Neuronal stem cell (in vitro differentiated cells): ENCODE measurements at regions not wholly inside any gene's neighbourhood (a gene's known extent, or its start where the extent isn't known, plus 50 kb on each side); places are given as distances from the start of the nearest gene placed in this dataset.
"Not testable (repeated sequence)": the region's sequence is repeated elsewhere in the genome, so short reads cannot be mapped to it uniquely, and the experiment has no call there.

Experiments
- DNase-seq: peaks from one replicate; pipeline ENCODE4 v3.0.0-alpha.2; 2013; ENCODE audit warnings: low spot score
- H2AFZ ChIP-seq: one replicate; pipeline ENCODE4 v1.6.1; 2013; ENCODE audit warnings: mild to moderate bottlenecking, low read length, inconsistent platforms
- H2AK5ac ChIP-seq: 2 replicates; pipeline ENCODE4 v1.6.1; 2013; ENCODE audit warnings: low read depth, mild to moderate bottlenecking, inconsistent platforms, low read length, moderate library complexity, mixed read lengths
- H2BK120ac ChIP-seq: 2 replicates; pipeline ENCODE4 v1.6.1; 2013; ENCODE audit warnings: low read depth, mild to moderate bottlenecking, inconsistent platforms, low read length, moderate library complexity, mixed read lengths
- H2BK12ac ChIP-seq: one replicate; pipeline ENCODE4 v1.6.1; 2013; ENCODE audit warnings: low read length, inconsistent platforms
- H2BK15ac ChIP-seq: 2 replicates; pipeline ENCODE4 v1.6.1; 2013; ENCODE audit warnings: mild to moderate bottlenecking, low read length, inconsistent platforms, mixed read lengths
- H2BK5ac ChIP-seq: one replicate; pipeline ENCODE4 v1.6.1; 2013; ENCODE audit warnings: inconsistent platforms, mild to moderate bottlenecking, low read length, moderate library complexity
- H3K14ac ChIP-seq: one replicate; pipeline ENCODE4 v1.6.1; 2013; ENCODE audit warnings: low read length, inconsistent platforms
- H3K18ac ChIP-seq: 2 replicates; pipeline ENCODE4 v1.6.1; 2013; ENCODE audit warnings: low read length, inconsistent platforms
- H3K23ac ChIP-seq: 2 replicates; pipeline ENCODE4 v1.6.1; 2013; ENCODE audit warnings: low read depth, mild to moderate bottlenecking, mixed read lengths, low read length, inconsistent platforms; ENCODE audit not compliant: poor library complexity
- H3K27ac ChIP-seq: replicated peaks from 3 replicates; pipeline ENCODE4 v1.5.1; 2013; ENCODE audit warnings: low read length, inconsistent platforms
- H3K27me3 ChIP-seq, 3 experiments: 2 replicates each; pipeline ENCODE4 v1.6.1; 2013; ENCODE audit warnings: low read length in 3 of 3, mild to moderate bottlenecking in 2 of 3, inconsistent platforms in 1 of 3, low read depth in 1 of 3, mixed read lengths in 1 of 3, moderate library complexity in 1 of 3; ENCODE audit not compliant: control insufficient read depth in 3 of 3, insufficient read depth in 3 of 3
- H3K36me3 ChIP-seq, 2 donors: replicated peaks in 1 of 2; 2 replicates each; pipeline ENCODE4 v1.6.1; 2013; ENCODE audit warnings: low read length in 2 of 2; ENCODE audit not compliant: control insufficient read depth in 2 of 2, insufficient read depth in 2 of 2
- H3K4ac ChIP-seq: 2 replicates; pipeline ENCODE4 v1.6.1; 2013; ENCODE audit warnings: inconsistent platforms, mild to moderate bottlenecking, low read length, moderate library complexity
- H3K4me1 ChIP-seq, 2 donors: 1 replicate in 1 of 2; 2 replicates in 1 of 2; pipeline ENCODE4 v1.6.1; 2013; ENCODE audit warnings: low read length in 2 of 2, low read depth in 1 of 2; ENCODE audit not compliant: control insufficient read depth in 2 of 2, insufficient read depth in 1 of 2
- H3K4me2 ChIP-seq: one replicate; pipeline ENCODE4 v1.6.1; 2013; ENCODE audit warnings: mild to moderate bottlenecking, low read length, inconsistent platforms; ENCODE audit not compliant: insufficient read depth, poor library complexity, severe bottlenecking
- H3K4me3 ChIP-seq, 2 donors: 2 replicates each; pipeline ENCODE4 v1.5.1; 2013; ENCODE audit warnings: low read length in 2 of 2, mild to moderate bottlenecking in 2 of 2, inconsistent platforms in 1 of 2, moderate library complexity in 1 of 2
- H3K79me1 ChIP-seq: one replicate; pipeline ENCODE4 v1.6.1; 2013; ENCODE audit warnings: low read depth, mild to moderate bottlenecking, inconsistent platforms, low read length, moderate library complexity
- H3K9ac ChIP-seq: one replicate; pipeline ENCODE4 v1.6.1; 2013; ENCODE audit warnings: mild to moderate bottlenecking, low read depth, low read length, inconsistent platforms; ENCODE audit not compliant: poor library complexity
- H3K9me3 ChIP-seq, 2 donors: replicated peaks in 1 of 2; 2 replicates each; pipeline versions ENCODE3 to v1.6.1; 2013; ENCODE audit warnings: low read length in 2 of 2, mild to moderate bottlenecking in 2 of 2, inconsistent platforms in 1 of 2, low read depth in 1 of 2, mixed read lengths in 1 of 2, moderate library complexity in 1 of 2; ENCODE audit not compliant: control insufficient read depth in 2 of 2, insufficient read depth in 1 of 2
- H4K8ac ChIP-seq: one replicate; pipeline ENCODE4 v1.6.1; 2013; ENCODE audit warnings: low read depth, mild to moderate bottlenecking, inconsistent platforms, low read length, moderate library complexity
- H4K91ac ChIP-seq: one replicate; pipeline ENCODE4 v1.6.1; 2013; ENCODE audit warnings: low read length, low read depth, mild to moderate bottlenecking, inconsistent platforms; ENCODE audit not compliant: poor library complexity
- WGBS, 2 donors: extraction: QIAGEN DNeasy Blood & Tissue Kit; methylation state at CpG; one replicate each; pipeline ENCODE4 v1.1.7; 2013; ENCODE audit warnings: missing lambda C conversion rate in 2 of 2, mixed read lengths in 1 of 2; ENCODE audit not compliant: insufficient read length in 2 of 2, insufficient replicate concordance in 1 of 2; ENCODE audit errors: extremely low coverage in 2 of 2; 5-methylcytosine and 5-hydroxymethylcytosine counted together

DNA sequence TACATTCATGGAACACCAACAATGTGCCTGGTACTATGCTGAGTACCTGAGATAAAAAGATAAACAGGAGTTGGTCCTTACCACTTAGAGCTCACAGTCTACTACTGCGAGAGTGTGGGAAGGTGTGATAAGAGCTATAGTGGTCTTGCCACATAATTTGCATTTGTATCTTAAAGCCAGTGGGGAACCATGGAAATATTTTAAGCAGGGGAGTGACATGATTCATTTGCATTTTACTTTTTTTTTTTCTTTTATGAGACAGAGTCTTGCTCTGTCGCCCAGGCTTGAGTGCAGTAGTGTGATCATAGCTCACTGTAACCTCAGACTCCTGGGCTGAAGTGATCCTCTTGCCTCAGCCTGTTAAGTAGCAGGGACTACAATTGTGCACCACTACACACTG, 53.6 kb downstream of the SRGAP2 start:
- not testable (repeated sequence) for H3K4me2 ChIP-seq, H2BK12ac ChIP-seq, H3K23ac ChIP-seq, H3K27ac ChIP-seq, H2AK5ac ChIP-seq, H2AFZ ChIP-seq, H2BK5ac ChIP-seq, H3K27me3 ChIP-seq, H4K8ac ChIP-seq, H3K14ac ChIP-seq, H3K79me1 ChIP-seq, H3K36me3 ChIP-seq, H3K4me1 ChIP-seq, H3K4ac ChIP-seq, H3K9me3 ChIP-seq, H4K91ac ChIP-seq, H2BK120ac ChIP-seq, H3K18ac ChIP-seq, H3K9ac ChIP-seq, DNase-seq, H2BK15ac ChIP-seq, H3K4me3 ChIP-seq
- WGBS, 2 donors: no CpG with 5 or more reads among the region's 2 CpGs

DNA sequence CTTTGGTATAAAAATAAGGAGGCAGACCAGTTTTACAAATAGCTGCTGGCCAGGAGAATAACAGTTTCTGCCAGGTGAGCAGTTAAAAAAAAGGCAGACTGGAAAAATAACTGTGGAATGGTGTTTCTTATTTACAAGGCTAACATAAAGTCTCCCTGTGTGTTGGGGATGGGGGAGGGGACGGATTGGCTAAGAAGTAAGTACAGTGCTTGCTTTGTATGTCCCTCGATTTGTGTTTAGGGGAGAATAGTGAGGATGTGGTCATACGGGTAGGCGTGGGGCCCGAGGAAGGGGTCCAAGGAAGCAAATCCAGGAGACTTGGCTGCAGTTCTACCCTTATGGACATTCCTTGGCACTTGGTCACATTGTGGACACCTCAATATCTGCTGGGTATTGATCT, 58.1 kb downstream of the SRGAP2 start:
- not testable (repeated sequence) for DNase-seq, H2BK120ac ChIP-seq
- whole genome bisulfite sequencing, 2 donors: no CpG with 5 or more reads among the region's 5 CpGs

DNA sequence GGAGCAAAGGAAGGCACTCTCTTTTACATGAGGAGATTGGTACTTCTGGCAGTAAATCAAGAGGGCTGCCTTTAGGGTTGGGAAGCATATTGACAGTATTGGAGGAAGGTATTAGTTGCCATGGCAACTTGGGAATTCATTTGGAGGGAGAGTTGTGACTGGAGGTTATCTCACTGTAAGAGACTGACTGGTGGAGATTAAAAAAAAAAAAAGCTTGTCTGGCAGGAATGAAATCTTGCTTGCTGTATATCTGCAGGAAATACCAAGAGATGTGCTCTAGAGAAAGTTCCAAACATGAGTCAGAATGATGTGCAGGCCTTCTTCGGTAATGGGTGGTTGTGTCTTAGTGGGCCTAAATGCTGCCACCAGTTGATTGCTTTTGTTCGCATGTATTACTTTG, 59.1 kb downstream of the SRGAP2 start:
- not testable (repeated sequence) for H4K8ac ChIP-seq, H2AK5ac ChIP-seq, H2BK12ac ChIP-seq, H3K18ac ChIP-seq, H3K27me3 ChIP-seq, DNase-seq, H3K79me1 ChIP-seq, H4K91ac ChIP-seq, H2BK5ac ChIP-seq, H3K23ac ChIP-seq, H2AFZ ChIP-seq, H3K4ac ChIP-seq, H3K4me3 ChIP-seq, H3K27ac ChIP-seq, H3K9me3 ChIP-seq, H3K9ac ChIP-seq, H2BK15ac ChIP-seq, H3K4me2 ChIP-seq, H2BK120ac ChIP-seq, H3K14ac ChIP-seq, H3K4me1 ChIP-seq, H3K36me3 ChIP-seq
- WGBS, 2 donors: no CpG with 5 or more reads among the region's 2 CpGs

More for the DNA sequence above, 58.1 kb downstream of the SRGAP2 start:
- H3K79me1 ChIP-seq, H3K27me3 ChIP-seq, H3K4ac ChIP-seq, H3K27ac ChIP-seq, H2BK15ac ChIP-seq, H3K9ac ChIP-seq, H2AFZ ChIP-seq, H3K9me3 ChIP-seq, H3K4me2 ChIP-seq, H3K4me3 ChIP-seq, H2AK5ac ChIP-seq, H3K36me3 ChIP-seq, H4K91ac ChIP-seq, H3K18ac ChIP-seq, H3K14ac ChIP-seq, H3K4me1 ChIP-seq, H2BK12ac ChIP-seq, H3K23ac ChIP-seq, H2BK5ac ChIP-seq, H4K8ac ChIP-seq: not testable (repeated sequence)

DNA sequence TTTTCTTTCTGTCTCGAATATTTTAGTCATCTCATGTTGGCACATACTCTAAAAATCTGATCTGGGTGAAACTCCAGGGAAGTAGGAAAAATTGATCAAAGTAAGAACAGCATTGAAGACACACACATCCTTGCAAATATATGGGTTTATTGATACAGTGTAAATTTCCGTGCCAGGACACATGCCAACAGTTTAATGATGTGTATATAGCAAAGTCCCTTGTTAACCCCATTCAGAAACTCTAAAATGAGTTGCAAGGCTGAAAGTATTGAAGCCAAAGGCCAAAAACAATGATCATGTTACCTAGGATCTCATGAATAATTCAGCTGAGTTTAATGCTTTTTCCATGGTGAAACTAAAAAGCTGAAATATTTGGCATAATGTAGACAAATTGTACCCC, 61.6 kb downstream of the SRGAP2 start:
- H2BK12ac ChIP-seq, H3K14ac ChIP-seq, H3K9me3 ChIP-seq, H2AFZ ChIP-seq, H3K4me3 ChIP-seq, H3K4ac ChIP-seq, H4K91ac ChIP-seq, H3K9ac ChIP-seq, H3K4me1 ChIP-seq, H4K8ac ChIP-seq, H3K18ac ChIP-seq, H3K36me3 ChIP-seq, H3K79me1 ChIP-seq, H2BK120ac ChIP-seq, H3K23ac ChIP-seq, H3K4me2 ChIP-seq, H2BK15ac ChIP-seq, DNase-seq, H3K27ac ChIP-seq, H2BK5ac ChIP-seq, H2AK5ac ChIP-seq, H3K27me3 ChIP-seq: not testable (repeated sequence)
- WGBS, 2 donors: no CpG with 5 or more reads among the region's 2 CpGs
